Mesodermal cell (in vitro differentiated cells): ENCODE measurements at regions not wholly inside any gene's neighbourhood (a gene's known extent, or its start where the extent isn't known, plus 50 kb on each side); places are given as distances from the start of the nearest gene placed in this dataset.

Experiments used
- H3K27ac ChIP-seq: 2 replicates; pipeline ENCODE4 v1.7.0; 2013; ENCODE audit warnings: mild to moderate bottlenecking, low read depth, low read length, moderate library complexity; ENCODE audit not compliant: severe bottlenecking
- H3K36me3 ChIP-seq: 2 replicates; pipeline ENCODE4 v1.7.1; 2013; ENCODE audit warnings: mild to moderate bottlenecking, low read length, moderate library complexity; ENCODE audit not compliant: control insufficient read depth, insufficient read depth
- H3K4me1 ChIP-seq: one replicate; pipeline ENCODE4 v1.7.1; 2013; ENCODE audit warnings: mild to moderate bottlenecking, low read length; ENCODE audit not compliant: insufficient read depth, control insufficient read depth, poor library complexity, severe bottlenecking
- H3K4me3 ChIP-seq: 2 replicates; pipeline ENCODE4 v1.7.0; 2013; ENCODE audit warnings: low read length, control low read depth, mild to moderate bottlenecking; ENCODE audit not compliant: insufficient read depth, poor library complexity, severe bottlenecking; ENCODE audit errors: extremely low read depth
- H3K9me3 ChIP-seq: 2 replicates; pipeline ENCODE4 v1.7.1; 2013; ENCODE audit warnings: mild to moderate bottlenecking, low read length, moderate library complexity; ENCODE audit not compliant: control insufficient read depth
- WGBS, 2 experiments: methylation state at CpG; one replicate each; pipeline ENCODE4 v1.1.5; 2013; ENCODE audit warnings: missing lambda C conversion rate in 2 of 2; ENCODE audit not compliant: insufficient coverage in 2 of 2; 5-methylcytosine and 5-hydroxymethylcytosine counted together

GRCh38 chr22:34045311-34045710 lies 125.0 kb upstream of the LARGE1 start:
- H3K9me3 ChIP-seq: no peaks in the 10 kb centered on the region
- no peak overlapping the region for H3K4me3 ChIP-seq
- no peaks in the 10 kb centered on the region for H3K36me3 ChIP-seq
- WGBS, 2 experiments: 79 to 100% methylated on average over 1 to 2 of the region's 4 CpGs
- peaks cover 7% of the 10 kb centered on the region for H3K4me1 ChIP-seq
- no peak overlapping the region for H3K27ac ChIP-seq

GRCh38 chr22:34055525-34056200 lies 135.4 kb upstream of the LARGE1 start:
- WGBS, 2 experiments: 38 to 64% methylated on average over 3 of the region's 3 CpGs
- no peak overlapping the region for H3K27ac ChIP-seq
- H3K36me3 ChIP-seq: no peaks in the 10 kb centered on the region
- no peak overlapping the region for H3K4me3 ChIP-seq
- H3K4me1 ChIP-seq: no peaks in the 10 kb centered on the region
- peaks cover 14% of the 10 kb centered on the region for H3K9me3 ChIP-seq

GRCh38 chr22:34057726-34058125 lies 137.4 kb upstream of the LARGE1 start:
- Histone ChIP-seq H3K4me3 (no peak overlapping the region), H3K36me3 (no peaks in the 10 kb centered on the region), H3K9me3 (peaks cover 14% of the 10 kb centered on the region), H3K4me1 (no peaks in the 10 kb centered on the region), H3K27ac (no peak overlapping the region)
- WGBS, 2 experiments: 80 to 88% methylated on average over 1 to 4 of the region's 4 CpGs

GRCh38 chr22:34064696-34065095 lies 144.4 kb upstream of the LARGE1 start:
- WGBS, 2 experiments: 86 to 92% methylated on average over 7 of the region's 7 CpGs
- Histone ChIP-seq H3K9me3 (peaks cover 3% of the 10 kb centered on the region), H3K4me1 (no peaks in the 10 kb centered on the region), H3K27ac (no peak overlapping the region), H3K36me3 (no peaks in the 10 kb centered on the region), H3K4me3 (no peak overlapping the region)

GRCh38 chr22:34067031-34067430 lies 146.8 kb upstream of the LARGE1 start:
- Histone ChIP-seq H3K27ac (no peak overlapping the region), H3K36me3 (no peaks in the 10 kb centered on the region), H3K4me3 (no peak overlapping the region), H3K9me3 (no peaks in the 10 kb centered on the region), H3K4me1 (no peaks in the 10 kb centered on the region)
- 84 to 94% methylated on average over 3 to 4 of the region's 7 CpGs for WGBS, 2 experiments

GRCh38 chr22:34068001-34068400 lies 147.7 kb upstream of the LARGE1 start:
- no peaks in the 10 kb centered on the region for H3K9me3 ChIP-seq
- no CpG with 5 or more reads among the region's 2 CpGs for WGBS, 2 experiments
- H3K27ac ChIP-seq: no peak overlapping the region
- no peak overlapping the region for H3K4me3 ChIP-seq
- H3K36me3 ChIP-seq: no peaks in the 10 kb centered on the region
- no peaks in the 10 kb centered on the region for H3K4me1 ChIP-seq

GRCh38 chr22:34070051-34070450 lies 149.8 kb upstream of the LARGE1 start:
- Histone ChIP-seq H3K27ac (no peak overlapping the region), H3K4me3 (no peak overlapping the region), H3K36me3 (no peaks in the 10 kb centered on the region), H3K4me1 (no peaks in the 10 kb centered on the region), H3K9me3 (no peaks in the 10 kb centered on the region)
- WGBS, 2 experiments: 80 to 82% methylated on average over 5 of the region's 5 CpGs

GRCh38 chr22:34070531-34070930 lies 150.3 kb upstream of the LARGE1 start:
- H3K4me1 ChIP-seq: no peaks in the 10 kb centered on the region
- H3K4me3 ChIP-seq: no peak overlapping the region
- H3K9me3 ChIP-seq: no peaks in the 10 kb centered on the region
- 47 to 100% methylated on average over 1 to 2 of the region's 3 CpGs for WGBS, 2 experiments
- no peak overlapping the region for H3K27ac ChIP-seq
- no peaks in the 10 kb centered on the region for H3K36me3 ChIP-seq

- Histone ChIP-seq H3K4me1 (no peaks in the 10 kb centered on the region), H3K27ac (no peak overlapping the region), H3K9me3 (no peaks in the 10 kb centered on the region), H3K36me3 (no peaks in the 10 kb centered on the region), H3K4me3 (no peak overlapping the region)
- 60 to 71% methylated on average over 1 of the region's 4 CpGs for WGBS, 2 experiments
These were observed 152.3 kb upstream of the LARGE1 start for GRCh38 chr22:34072585-34072984.

GRCh38 chr22:34080433-34080832 lies 160.2 kb upstream of the LARGE1 start:
- Histone ChIP-seq H3K4me3 (no peak overlapping the region), H3K27ac (no peak overlapping the region), H3K9me3 (no peaks in the 10 kb centered on the region), H3K36me3 (no peaks in the 10 kb centered on the region), H3K4me1 (no peaks in the 10 kb centered on the region)
- WGBS, 2 experiments: 100% methylated on average over 2 of the region's 2 CpGs

- H3K36me3 ChIP-seq: no peaks in the 10 kb centered on the region
- H3K4me3 ChIP-seq: no peak overlapping the region
- no peaks in the 10 kb centered on the region for H3K4me1 ChIP-seq
- no peak overlapping the region for H3K27ac ChIP-seq
- no peaks in the 10 kb centered on the region for H3K9me3 ChIP-seq
- whole genome bisulfite sequencing, 2 experiments: 79 to 93% methylated on average over 3 of the region's 3 CpGs
These were observed 176.5 kb upstream of the LARGE1 start for GRCh38 chr22:34096770-34097169.
